Gastrocnemius medialis (tissue), 4 donors: ENCODE measurements at regions not wholly inside any gene's neighbourhood (a gene's known extent, or its start where the extent isn't known, plus 50 kb on each side); places are given as distances from the start of the nearest gene placed in this dataset.

Experiments
- POLR2A ChIP-seq, 2 donors: fragments of 450-650 bp; IDR thresholded peaks; one replicate each; pipeline ENCODE4 v1.6.1; 2017; ENCODE audit warnings: antibody characterized with exemption in 2 of 2, mild to moderate bottlenecking in 2 of 2, moderate library complexity in 2 of 2
- TF ChIP-seq, protein P1 (sequence below), 5 experiments: fragments of 450-650 bp in 3 of 5; fragments of 200-600 bp in 2 of 5; sonication (generic) in 2 of 5; IDR thresholded peaks in 4 of 5; conservative IDR thresholded peaks in 1 of 5; 1 replicate in 4 of 5; 2 replicates in 1 of 5; pipeline ENCODE4 v1.5.1; 2016 to 2019; ENCODE audit warnings: antibody characterized with exemption in 5 of 5, mild to moderate bottlenecking in 3 of 5, moderate library complexity in 3 of 5

DNA sequence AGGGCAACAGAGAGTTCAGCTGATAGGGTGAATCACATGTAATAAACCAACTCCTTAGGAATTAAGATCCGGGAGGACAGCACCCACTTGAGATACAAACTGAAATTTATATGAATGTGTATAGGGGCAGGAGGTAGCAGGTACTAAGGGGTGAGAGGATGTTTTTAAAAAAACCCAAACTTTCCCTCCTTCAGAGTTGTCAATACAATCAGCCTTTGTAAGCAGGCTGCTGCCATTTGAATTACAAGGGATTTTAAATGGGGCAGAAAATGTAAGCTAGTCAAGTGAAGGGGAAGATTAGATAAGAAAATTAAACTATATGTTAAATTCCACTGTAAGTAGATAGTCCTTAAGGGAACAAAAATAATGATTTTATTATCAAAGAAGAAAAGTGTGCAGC lies 1239.7 kb upstream of the CELF4 start:
- TF ChIP-seq, protein P1, sequence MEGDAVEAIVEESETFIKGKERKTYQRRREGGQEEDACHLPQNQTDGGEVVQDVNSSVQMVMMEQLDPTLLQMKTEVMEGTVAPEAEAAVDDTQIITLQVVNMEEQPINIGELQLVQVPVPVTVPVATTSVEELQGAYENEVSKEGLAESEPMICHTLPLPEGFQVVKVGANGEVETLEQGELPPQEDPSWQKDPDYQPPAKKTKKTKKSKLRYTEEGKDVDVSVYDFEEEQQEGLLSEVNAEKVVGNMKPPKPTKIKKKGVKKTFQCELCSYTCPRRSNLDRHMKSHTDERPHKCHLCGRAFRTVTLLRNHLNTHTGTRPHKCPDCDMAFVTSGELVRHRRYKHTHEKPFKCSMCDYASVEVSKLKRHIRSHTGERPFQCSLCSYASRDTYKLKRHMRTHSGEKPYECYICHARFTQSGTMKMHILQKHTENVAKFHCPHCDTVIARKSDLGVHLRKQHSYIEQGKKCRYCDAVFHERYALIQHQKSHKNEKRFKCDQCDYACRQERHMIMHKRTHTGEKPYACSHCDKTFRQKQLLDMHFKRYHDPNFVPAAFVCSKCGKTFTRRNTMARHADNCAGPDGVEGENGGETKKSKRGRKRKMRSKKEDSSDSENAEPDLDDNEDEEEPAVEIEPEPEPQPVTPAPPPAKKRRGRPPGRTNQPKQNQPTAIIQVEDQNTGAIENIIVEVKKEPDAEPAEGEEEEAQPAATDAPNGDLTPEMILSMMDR (IDR thresholded peaks at IDR 0.05 in 4 of 5, conservative IDR thresholded peaks at IDR 0.05 in 1 of 5), result no peak
- TF ChIP-seq POLR2A (IDR thresholded peaks at IDR 0.05), result no peak
